Neural cell (in vitro differentiated cells): ENCODE measurements at regions not wholly inside any gene's neighbourhood (a gene's known extent, or its start where the extent isn't known, plus 50 kb on each side); places are given as distances from the start of the nearest gene placed in this dataset.

Source experiments
- H2AFZ ChIP-seq: fragments of 200-600, 300-800 bp; sonication (generic), shearing (Covaris generic); 2 replicates; pipeline ENCODE4 v1.6.0; 2014; ENCODE audit warnings: low read depth, mild to moderate bottlenecking, antibody characterized with exemption, low read length, moderate library complexity
- H3F3A ChIP-seq: fragments of 200-600 bp; shearing (Covaris generic); 2 replicates; pipeline ENCODE4 v1.6.1; 2016; ENCODE audit warnings: mild to moderate bottlenecking, moderate library complexity, mixed read lengths, antibody characterized with exemption, low read length; ENCODE audit not compliant: insufficient read depth, poor library complexity, severe bottlenecking
- H3K27ac ChIP-seq: fragments of 200-600, 300-800 bp; sonication (generic), shearing (Covaris generic); 2 replicates; pipeline ENCODE4 v1.5.1; 2014; ENCODE audit warnings: mild to moderate bottlenecking, low read length, moderate library complexity
- H3K27me3 ChIP-seq: fragments of 300-800, 200-600 bp; sonication (generic), shearing (Covaris generic); 2 replicates; pipeline ENCODE4 v1.6.0; 2014; ENCODE audit warnings: mild to moderate bottlenecking, low read depth, low read length, moderate library complexity; ENCODE audit not compliant: insufficient read depth
- H3K36me3 ChIP-seq: fragments of 300-800, 200-600 bp; sonication (generic), shearing (Covaris generic); 2 replicates; pipeline ENCODE4 v1.5.1; 2014; ENCODE audit warnings: mild to moderate bottlenecking, antibody characterized with exemption, low read length, moderate library complexity; ENCODE audit not compliant: insufficient read depth
- H3K4me2 ChIP-seq: fragments of 300-800, 200-600 bp; sonication (generic), shearing (Covaris generic); 2 replicates; pipeline ENCODE4 v1.6.0; 2014; ENCODE audit warnings: mild to moderate bottlenecking, low read length
- H3K4me3 ChIP-seq: fragments of 300-800, 200-600 bp; sonication (generic), shearing (Covaris generic); 2 replicates; pipeline ENCODE4 v1.5.1; 2014; ENCODE audit warnings: mild to moderate bottlenecking, low read length, moderate library complexity
- H3K79me2 ChIP-seq: fragments of 200-600 bp; shearing (Covaris generic); replicated peaks from 2 replicates; pipeline ENCODE4 v1.6.0; 2014; ENCODE audit warnings: mild to moderate bottlenecking, low read length, moderate library complexity; ENCODE audit not compliant: insufficient read depth
- H3K9ac ChIP-seq: fragments of 300-800, 200-600 bp; sonication (generic), shearing (Covaris generic); 2 replicates; pipeline ENCODE4 v1.6.1; 2016; ENCODE audit warnings: mild to moderate bottlenecking, low read length, mixed read lengths
- H3K9me2 ChIP-seq: fragments of 200-600 bp; shearing (Covaris generic); 2 replicates; pipeline ENCODE4 v1.6.1; 2016; ENCODE audit warnings: mild to moderate bottlenecking, low read length, mixed read lengths; ENCODE audit not compliant: insufficient read depth
- H3K9me3 ChIP-seq: fragments of 200-600, 300-800 bp; sonication (generic), shearing (Covaris generic); 2 replicates; pipeline ENCODE4 v1.6.1; 2016; ENCODE audit warnings: mild to moderate bottlenecking, mixed run types, low read length, moderate library complexity, mixed read lengths
- H4K20me1 ChIP-seq: fragments of 200-600 bp; shearing (Covaris generic); 2 replicates; pipeline ENCODE4 v1.6.1; 2016; ENCODE audit warnings: mild to moderate bottlenecking, mixed run types; ENCODE audit not compliant: insufficient read depth
- CTCF ChIP-seq: fragments of 450-650 bp; IDR thresholded peaks from 2 replicates; pipeline ENCODE4 v1.5.1; 2014; ENCODE audit warnings: antibody characterized with exemption, mild to moderate bottlenecking, moderate library complexity; ENCODE audit not compliant: poor library complexity, severe bottlenecking
- EP300 ChIP-seq: fragments of 450-650 bp; conservative IDR thresholded peaks from 2 replicates; pipeline ENCODE4 v1.6.1; 2014; ENCODE audit warnings: antibody characterized with exemption, mild to moderate bottlenecking, moderate library complexity; ENCODE audit not compliant: poor library complexity, severe bottlenecking
- EZH2 ChIP-seq: fragments of 200-600, 300-800 bp; shearing (Covaris generic), sonication (generic); IDR thresholded peaks from 2 replicates; pipeline ENCODE4 v1.6.1; 2014; ENCODE audit warnings: antibody characterized with exemption, low read length, borderline replicate concordance, mild to moderate bottlenecking; ENCODE audit not compliant: insufficient read depth, poor library complexity, severe bottlenecking
- MXI1 ChIP-seq: fragments of 450-650 bp; conservative IDR thresholded peaks from 2 replicates; pipeline ENCODE4 v1.6.1; 2014; ENCODE audit warnings: antibody characterized with exemption, mild to moderate bottlenecking; ENCODE audit not compliant: poor library complexity, severe bottlenecking
- POLR2AphosphoS5 ChIP-seq: IDR thresholded peaks from 2 replicates; pipeline ENCODE4 v1.6.1; 2012
- RAD21 ChIP-seq: fragments of 450-650 bp; conservative IDR thresholded peaks from 2 replicates; pipeline ENCODE4 v1.6.1; 2014; ENCODE audit warnings: antibody characterized with exemption, mild to moderate bottlenecking, moderate library complexity
- SMC3 ChIP-seq: fragments of 450-650 bp; conservative IDR thresholded peaks from 2 replicates; pipeline ENCODE4 v1.6.1; 2014; ENCODE audit warnings: antibody characterized with exemption, mild to moderate bottlenecking, moderate library complexity; ENCODE audit not compliant: poor library complexity
- TAF1 ChIP-seq: IDR thresholded peaks from 2 replicates; pipeline ENCODE4 v1.6.1; 2012; ENCODE audit warnings: low read depth
- TF ChIP-seq, protein P1 (sequence below): IDR thresholded peaks from 2 replicates; pipeline ENCODE4 v1.6.1; 2012; ENCODE audit warnings: borderline replicate concordance

GRCh38 chr22:48939441-48940265 lies 888.0 kb downstream of the BRD1 start:
- Histone ChIP-seq H3F3A (no peaks in the 10 kb centered on the region), H3K9me2 (no peaks in the 10 kb centered on the region), H3K9me3 (peaks cover 6% of the 10 kb centered on the region), H3K9ac (no peak overlapping the region), H3K27ac (no peak overlapping the region), H3K36me3 (no peaks in the 10 kb centered on the region), H3K27me3 (no peaks in the 10 kb centered on the region), H2AFZ (no peak overlapping the region), H3K4me2 (no peak overlapping the region), H3K79me2 (no peaks in the 10 kb centered on the region), H4K20me1 (no peaks in the 10 kb centered on the region), H3K4me3 (no peak overlapping the region)
- TF ChIP-seq EZH2 (no peak), POLR2AphosphoS5 (no peak), SMC3 (no peak), RAD21 (no peak), MXI1 (no peak), CTCF (no peak), EP300 (no peak), TAF1 (no peak)
- TF ChIP-seq, protein P1, sequence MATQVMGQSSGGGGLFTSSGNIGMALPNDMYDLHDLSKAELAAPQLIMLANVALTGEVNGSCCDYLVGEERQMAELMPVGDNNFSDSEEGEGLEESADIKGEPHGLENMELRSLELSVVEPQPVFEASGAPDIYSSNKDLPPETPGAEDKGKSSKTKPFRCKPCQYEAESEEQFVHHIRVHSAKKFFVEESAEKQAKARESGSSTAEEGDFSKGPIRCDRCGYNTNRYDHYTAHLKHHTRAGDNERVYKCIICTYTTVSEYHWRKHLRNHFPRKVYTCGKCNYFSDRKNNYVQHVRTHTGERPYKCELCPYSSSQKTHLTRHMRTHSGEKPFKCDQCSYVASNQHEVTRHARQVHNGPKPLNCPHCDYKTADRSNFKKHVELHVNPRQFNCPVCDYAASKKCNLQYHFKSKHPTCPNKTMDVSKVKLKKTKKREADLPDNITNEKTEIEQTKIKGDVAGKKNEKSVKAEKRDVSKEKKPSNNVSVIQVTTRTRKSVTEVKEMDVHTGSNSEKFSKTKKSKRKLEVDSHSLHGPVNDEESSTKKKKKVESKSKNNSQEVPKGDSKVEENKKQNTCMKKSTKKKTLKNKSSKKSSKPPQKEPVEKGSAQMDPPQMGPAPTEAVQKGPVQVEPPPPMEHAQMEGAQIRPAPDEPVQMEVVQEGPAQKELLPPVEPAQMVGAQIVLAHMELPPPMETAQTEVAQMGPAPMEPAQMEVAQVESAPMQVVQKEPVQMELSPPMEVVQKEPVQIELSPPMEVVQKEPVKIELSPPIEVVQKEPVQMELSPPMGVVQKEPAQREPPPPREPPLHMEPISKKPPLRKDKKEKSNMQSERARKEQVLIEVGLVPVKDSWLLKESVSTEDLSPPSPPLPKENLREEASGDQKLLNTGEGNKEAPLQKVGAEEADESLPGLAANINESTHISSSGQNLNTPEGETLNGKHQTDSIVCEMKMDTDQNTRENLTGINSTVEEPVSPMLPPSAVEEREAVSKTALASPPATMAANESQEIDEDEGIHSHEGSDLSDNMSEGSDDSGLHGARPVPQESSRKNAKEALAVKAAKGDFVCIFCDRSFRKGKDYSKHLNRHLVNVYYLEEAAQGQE = no peak

DNA sequence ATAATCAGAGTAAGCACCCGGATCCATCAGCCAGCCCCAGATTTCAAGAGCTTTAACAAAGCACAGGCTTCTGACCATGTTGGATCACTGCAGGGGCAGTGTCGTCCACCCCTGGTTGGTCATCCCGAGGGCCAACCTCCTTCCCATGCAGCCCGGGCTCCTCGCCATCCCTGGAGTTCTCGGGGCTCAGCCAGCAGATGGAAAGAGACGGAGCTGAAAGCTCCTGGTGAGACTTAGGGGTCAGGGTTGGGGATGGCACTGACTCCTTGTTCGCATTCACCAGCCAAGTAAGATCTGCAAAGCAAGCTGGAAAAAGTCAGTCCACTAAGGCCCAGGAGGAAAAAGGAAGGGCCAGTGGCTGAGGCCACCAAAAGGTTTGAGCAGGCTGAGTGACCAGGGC lies 888.9 kb downstream of the BRD1 start:
- Histone ChIP-seq H3K9me2 (no peaks in the 10 kb centered on the region), H3K36me3 (no peaks in the 10 kb centered on the region), H3K79me2 (no peaks in the 10 kb centered on the region), H3K27ac (no peak overlapping the region), H4K20me1 (no peaks in the 10 kb centered on the region), H3K4me2 (no peak overlapping the region), H3K27me3 (no peaks in the 10 kb centered on the region), H3K4me3 (no peak overlapping the region), H2AFZ (no peak overlapping the region), H3K9ac (no peak overlapping the region), H3F3A (no peaks in the 10 kb centered on the region), H3K9me3 (peaks cover 6% of the 10 kb centered on the region)
- TF ChIP-seq SMC3 (no peak), POLR2AphosphoS5 (no peak), EZH2 (no peak), RAD21 (no peak), CTCF (no peak), MXI1 (no peak), EP300 (no peak), TAF1 (no peak)
- TF ChIP-seq, protein P1 = no peak
